Astrocyte (in vitro differentiated cells and primary cell): ENCODE measurements at regions not wholly inside any gene's neighbourhood (a gene's known extent, or its start where the extent isn't known, plus 50 kb on each side); places are given as distances from the start of the nearest gene placed in this dataset.

ENCODE experiments used
- DNase-seq: peaks from one replicate; pipeline ENCODE4 v3.0.0-alpha.2; 2010; ENCODE audit warnings: low read depth
- FAIRE-seq: peaks from 2 replicates; lab custom pipeline; 2011; peaks lifted over from hg19 to GRCh38; lab: Jason Lieb, UNC
- H2AFZ ChIP-seq: 2 replicates; pipeline ENCODE4 v1.6.0; 2012; ENCODE audit warnings: low read depth, low read length, inconsistent platforms
- H3K27ac ChIP-seq: 2 replicates; pipeline ENCODE4 v1.5.1; 2011; ENCODE audit warnings: low read depth, low read length, inconsistent platforms
- H3K27me3 ChIP-seq: 2 replicates; pipeline ENCODE4 v1.6.0; 2011; ENCODE audit warnings: low read length, inconsistent platforms; ENCODE audit not compliant: insufficient read depth
- H3K36me3 ChIP-seq: 2 replicates; pipeline ENCODE4 v1.5.1; 2011; ENCODE audit warnings: low read length, inconsistent platforms; ENCODE audit not compliant: insufficient read depth
- H3K4me1 ChIP-seq: 2 replicates; pipeline ENCODE4 v1.5.1; 2011; ENCODE audit warnings: low read length, inconsistent platforms; ENCODE audit not compliant: insufficient read depth
- H3K4me2 ChIP-seq: 2 replicates; pipeline ENCODE4 v1.6.0; 2012; ENCODE audit warnings: low read length, inconsistent platforms
- H3K4me3 ChIP-seq: 2 replicates; pipeline ENCODE4 v1.5.1; 2011; ENCODE audit warnings: low read depth, mild to moderate bottlenecking, low read length, inconsistent platforms; ENCODE audit not compliant: insufficient read depth
- H3K79me2 ChIP-seq: 2 replicates; pipeline ENCODE4 v1.6.0; 2012; ENCODE audit warnings: mild to moderate bottlenecking, low read length, inconsistent platforms; ENCODE audit not compliant: insufficient read depth
- H3K9ac ChIP-seq: 2 replicates; pipeline ENCODE4 v1.6.0; 2012; ENCODE audit warnings: mild to moderate bottlenecking, low read length, inconsistent platforms
- H3K9me3 ChIP-seq: 2 replicates; pipeline ENCODE4 v1.5.1; 2012; ENCODE audit warnings: low read depth, mild to moderate bottlenecking, low read length, inconsistent platforms; ENCODE audit not compliant: insufficient read depth
- H4K20me1 ChIP-seq: 2 replicates; pipeline ENCODE4 v1.6.0; 2012; ENCODE audit warnings: low read length, inconsistent platforms; ENCODE audit not compliant: insufficient read depth
- H3K27ac Mint-ChIP-seq: one replicate; pipeline ENCODE4 v1.8.0; 2021; ENCODE audit warnings: mild to moderate bottlenecking, mixed read lengths; ENCODE audit not compliant: unreplicated experiment
- H3K27me3 Mint-ChIP-seq: one replicate; pipeline ENCODE4 v1.8.0; 2021; ENCODE audit warnings: low read depth, mixed read lengths; ENCODE audit not compliant: unreplicated experiment
- H3K36me3 Mint-ChIP-seq: one replicate; pipeline ENCODE4 v1.8.0; 2021; ENCODE audit warnings: low read depth, mixed read lengths; ENCODE audit not compliant: unreplicated experiment
- H3K4me1 Mint-ChIP-seq: one replicate; pipeline ENCODE4 v1.8.0; 2021; ENCODE audit warnings: low read depth, mixed read lengths; ENCODE audit not compliant: unreplicated experiment
- H3K4me3 Mint-ChIP-seq: one replicate; pipeline ENCODE4 v1.8.0; 2021; ENCODE audit warnings: mild to moderate bottlenecking, moderate library complexity, mixed read lengths; ENCODE audit not compliant: unreplicated experiment
- H3K9me3 Mint-ChIP-seq: one replicate; pipeline ENCODE4 v1.8.0; 2021; ENCODE audit warnings: mild to moderate bottlenecking, mixed read lengths; ENCODE audit not compliant: unreplicated experiment
- EZH2 ChIP-seq: IDR thresholded peaks from 2 replicates; pipeline ENCODE4 v1.6.1; 2012; ENCODE audit warnings: mild to moderate bottlenecking, low read length, inconsistent platforms; ENCODE audit not compliant: insufficient read depth
- TF ChIP-seq, protein P1 (sequence below): IDR thresholded peaks from 2 replicates; pipeline ENCODE4 v1.5.1; 2011; ENCODE audit warnings: low read depth, mild to moderate bottlenecking, inconsistent platforms, low read length, moderate library complexity; ENCODE audit not compliant: insufficient read depth

DNA sequence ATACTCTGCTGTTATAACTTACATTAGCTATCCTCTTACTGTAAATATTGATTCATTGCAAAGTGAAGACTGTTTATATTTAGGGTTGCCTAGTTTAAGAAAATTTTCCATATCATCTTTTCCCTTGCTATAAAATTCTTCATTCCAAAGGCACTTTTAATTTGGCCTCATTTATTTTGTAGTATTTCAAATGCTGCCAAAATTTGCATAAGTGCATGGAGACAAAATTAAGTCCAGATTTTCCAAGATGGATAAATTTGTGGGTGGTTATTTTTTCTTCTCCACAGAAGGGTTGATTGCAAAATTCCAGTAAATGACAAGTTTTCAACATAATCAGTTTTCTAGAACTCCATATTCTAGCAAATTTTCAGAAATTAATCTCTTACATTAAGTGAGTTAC, 141.5 kb upstream of the MTAP start:
- Histone ChIP-seq H3K4me3 (no peak overlapping the region), H3K79me2 (no peaks in the 10 kb centered on the region), H3K9ac (no peak overlapping the region), H3K4me1 (peaks cover 19% of the 10 kb centered on the region), H3K36me3 (no peaks in the 10 kb centered on the region), H4K20me1 (no peaks in the 10 kb centered on the region), H3K27me3 (no peaks in the 10 kb centered on the region), H3K27ac (no peak overlapping the region), H2AFZ (no peak overlapping the region), H3K4me2 (no peak overlapping the region), H3K9me3 (no peaks in the 10 kb centered on the region)
- H3K27ac Mint-ChIP-seq, result no peak overlapping the region
- no peak overlapping the region for H3K4me3 Mint-ChIP-seq
- H3K36me3 Mint-ChIP-seq, result no peaks in the 10 kb centered on the region
- no peaks in the 10 kb centered on the region for H3K9me3 Mint-ChIP-seq
- no peaks in the 10 kb centered on the region for H3K27me3 Mint-ChIP-seq
- TF ChIP-seq EZH2, result no peak
- TF ChIP-seq, protein P1, sequence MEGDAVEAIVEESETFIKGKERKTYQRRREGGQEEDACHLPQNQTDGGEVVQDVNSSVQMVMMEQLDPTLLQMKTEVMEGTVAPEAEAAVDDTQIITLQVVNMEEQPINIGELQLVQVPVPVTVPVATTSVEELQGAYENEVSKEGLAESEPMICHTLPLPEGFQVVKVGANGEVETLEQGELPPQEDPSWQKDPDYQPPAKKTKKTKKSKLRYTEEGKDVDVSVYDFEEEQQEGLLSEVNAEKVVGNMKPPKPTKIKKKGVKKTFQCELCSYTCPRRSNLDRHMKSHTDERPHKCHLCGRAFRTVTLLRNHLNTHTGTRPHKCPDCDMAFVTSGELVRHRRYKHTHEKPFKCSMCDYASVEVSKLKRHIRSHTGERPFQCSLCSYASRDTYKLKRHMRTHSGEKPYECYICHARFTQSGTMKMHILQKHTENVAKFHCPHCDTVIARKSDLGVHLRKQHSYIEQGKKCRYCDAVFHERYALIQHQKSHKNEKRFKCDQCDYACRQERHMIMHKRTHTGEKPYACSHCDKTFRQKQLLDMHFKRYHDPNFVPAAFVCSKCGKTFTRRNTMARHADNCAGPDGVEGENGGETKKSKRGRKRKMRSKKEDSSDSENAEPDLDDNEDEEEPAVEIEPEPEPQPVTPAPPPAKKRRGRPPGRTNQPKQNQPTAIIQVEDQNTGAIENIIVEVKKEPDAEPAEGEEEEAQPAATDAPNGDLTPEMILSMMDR, result no peak
- no peak for DNase-seq
- H3K4me1 Mint-ChIP-seq, result no peaks in the 10 kb centered on the region
- peak; percentile 13 for FAIRE-seq

DNA sequence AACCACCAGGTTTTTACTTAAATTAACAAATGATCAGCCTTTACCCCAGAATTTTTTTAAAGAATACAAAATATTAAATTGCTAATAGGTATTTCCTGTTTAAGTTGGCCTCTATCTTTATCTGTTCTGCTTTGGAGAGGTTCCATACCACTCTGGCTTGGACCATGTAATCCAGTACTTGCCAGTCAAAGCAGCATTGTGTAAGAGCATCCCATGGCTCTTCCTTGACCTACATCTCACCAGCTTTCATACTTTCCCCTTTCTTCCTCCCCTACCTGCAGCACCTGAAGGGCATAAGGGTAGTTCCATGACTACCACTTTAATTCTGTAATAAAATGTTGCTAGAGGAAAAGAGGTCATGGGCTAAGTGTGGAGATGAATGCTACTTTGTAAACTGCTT, 140.8 kb upstream of the MTAP start:
- Mint-ChIP-seq H3K27ac (no peak overlapping the region), H3K9me3 (no peaks in the 10 kb centered on the region), H3K36me3 (no peaks in the 10 kb centered on the region), H3K4me1 (no peaks in the 10 kb centered on the region), H3K27me3 (no peaks in the 10 kb centered on the region), H3K4me3 (no peak overlapping the region)
- DNase-seq (peak; percentile 79), FAIRE-seq (no peak)
- no peaks in the 10 kb centered on the region for H3K79me2 ChIP-seq
- H3K4me1 ChIP-seq, result peaks cover 16% of the 10 kb centered on the region
- H3K27me3 ChIP-seq, result no peaks in the 10 kb centered on the region
- no peak overlapping the region for H3K4me3 ChIP-seq
- no peaks in the 10 kb centered on the region for H3K36me3 ChIP-seq
- H3K4me2 ChIP-seq, result no peak overlapping the region
- no peak overlapping the region for H2AFZ ChIP-seq
- no peak overlapping the region for H3K27ac ChIP-seq
- H3K9me3 ChIP-seq, result no peaks in the 10 kb centered on the region
- no peak overlapping the region for H3K9ac ChIP-seq
- no peak for TF ChIP-seq EZH2
- TF ChIP-seq, protein P1, result no peak
- H4K20me1 ChIP-seq, result no peaks in the 10 kb centered on the region

DNA sequence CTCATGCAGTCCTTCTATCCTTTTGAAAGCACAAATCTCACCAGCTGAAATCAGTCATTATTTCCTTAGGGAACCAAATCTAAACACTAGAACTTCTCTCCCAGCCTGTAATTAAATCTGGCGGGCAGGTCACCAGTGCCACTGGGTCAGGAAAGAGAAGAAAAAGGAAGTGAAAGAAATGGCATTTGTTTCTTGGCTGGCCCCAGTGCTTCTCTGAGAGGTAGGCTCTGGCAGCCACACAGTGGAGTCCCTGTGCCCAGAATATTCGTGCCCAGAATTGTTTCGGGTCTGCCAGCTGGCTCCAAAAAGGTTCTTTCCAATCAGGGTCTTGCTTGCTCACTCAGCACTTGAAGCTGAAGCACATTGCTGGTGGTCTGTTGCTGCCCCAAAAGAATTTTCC, 133.9 kb upstream of the MTAP start:
- DNase-seq, result no peak
- Histone ChIP-seq H3K9me3 (no peaks in the 10 kb centered on the region), H4K20me1 (no peaks in the 10 kb centered on the region), H3K9ac (no peak overlapping the region), H3K36me3 (no peaks in the 10 kb centered on the region), H3K27me3 (no peaks in the 10 kb centered on the region), H3K4me3 (no peak overlapping the region), H3K27ac (no peak overlapping the region), H3K4me2 (no peak overlapping the region), H3K4me1 (peaks cover 13% of the 10 kb centered on the region), H2AFZ (peak overlapping the region; percentile 49), H3K79me2 (no peaks in the 10 kb centered on the region)
- Mint-ChIP-seq H3K36me3 (no peaks in the 10 kb centered on the region), H3K27me3 (no peaks in the 10 kb centered on the region), H3K4me1 (peaks cover 14% of the 10 kb centered on the region), H3K27ac (no peak overlapping the region), H3K4me3 (no peak overlapping the region), H3K9me3 (no peaks in the 10 kb centered on the region)
- FAIRE-seq, result no peak
- TF ChIP-seq EZH2, result no peak
- TF ChIP-seq, protein P1, result no peak
